ENCODE measurements at regions not wholly inside any gene's neighbourhood (a gene's known extent, or its start where the extent isn't known, plus 50 kb on each side); places are given as distances from the start of the nearest gene placed in this dataset.

- no peak for DNase-seq (ENCODE audit: low spot score)
These were observed 1283.2 kb upstream of the NXPH2 start for GRCh38 chr2:140063356-140063755.

- DNase-seq (ENCODE audit: low spot score) = no peak
These were observed 1281.0 kb upstream of the NXPH2 start for GRCh38 chr2:140061240-140061639.

- DNase-seq (ENCODE audit: low spot score) = no peak
These were observed 1277.7 kb upstream of the NXPH2 start for GRCh38 chr2:140057928-140058327.

GRCh38 chr2:140041811-140042210 is 1261.6 kb upstream of the NXPH2 start:
- no peak for DNase-seq (ENCODE audit: low spot score)

- no peak for DNase-seq (ENCODE audit: low spot score)
These were observed 1261.0 kb upstream of the NXPH2 start for GRCh38 chr2:140041239-140041638.

GRCh38 chr2:140033638-140034037 is 1253.4 kb upstream of the NXPH2 start:
- DNase-seq (ENCODE audit: low spot score) = no peak

- DNase-seq (ENCODE audit: low spot score) = no peak
These were observed 1247.8 kb upstream of the NXPH2 start for GRCh38 chr2:140027966-140028365.

GRCh38 chr2:140027320-140027719 is 1247.1 kb upstream of the NXPH2 start:
- no peak for DNase-seq (ENCODE audit: low spot score)

- DNase-seq (ENCODE audit: low spot score) = no peak
These were observed 1243.1 kb upstream of the NXPH2 start for GRCh38 chr2:140023291-140023690.

- no peak for DNase-seq (ENCODE audit: low spot score)
These were observed 1238.4 kb upstream of the NXPH2 start for GRCh38 chr2:140018541-140018940.

GRCh38 chr2:140014204-140014546 is 1234.0 kb upstream of the NXPH2 start:
- no peak for DNase-seq (ENCODE audit: low spot score)

- no peak for DNase-seq (ENCODE audit: low spot score)
These were observed 1233.5 kb upstream of the NXPH2 start for GRCh38 chr2:140013545-140014203.

- DNase-seq (ENCODE audit: low spot score) = no peak
These were observed 1231.1 kb upstream of the NXPH2 start for GRCh38 chr2:140011287-140011686.

GRCh38 chr2:140002110-140002509 is 1221.9 kb upstream of the NXPH2 start:
- DNase-seq (ENCODE audit: low spot score) = no peak

GRCh38 chr2:139992711-139993345 is 1212.6 kb upstream of the NXPH2 start:
- DNase-seq (ENCODE audit: low spot score) = no peak

- no peak for DNase-seq (ENCODE audit: low spot score)
These were observed 1211.9 kb upstream of the NXPH2 start for GRCh38 chr2:139992078-139992477.

GRCh38 chr2:139990646-139991335 is 1210.6 kb upstream of the NXPH2 start:
- no peak for DNase-seq (ENCODE audit: low spot score)

- no peak for DNase-seq (ENCODE audit: low spot score)
These were observed 1189.1 kb upstream of the NXPH2 start for GRCh38 chr2:139969323-139969722.

- DNase-seq (ENCODE audit: low spot score) = no peak
These were observed 1188.4 kb upstream of the NXPH2 start for GRCh38 chr2:139968588-139968987.

- no peak for DNase-seq (ENCODE audit: low spot score)
These were observed 1187.5 kb upstream of the NXPH2 start for GRCh38 chr2:139967665-139968064.

GRCh38 chr2:139964721-139965440 is 1184.7 kb upstream of the NXPH2 start:
- no peak for DNase-seq (ENCODE audit: low spot score)

- DNase-seq (ENCODE audit: low spot score) = no peak
These were observed 1183.7 kb upstream of the NXPH2 start for GRCh38 chr2:139963863-139964355.

Measured in mucosa of gallbladder (tissue), 1 donor.